Right lung (tissue), 2 donors: ENCODE measurements at regions not wholly inside any gene's neighbourhood (a gene's known extent, or its start where the extent isn't known, plus 50 kb on each side); places are given as distances from the start of the nearest gene placed in this dataset.

ENCODE experiments used
- DNase-seq, 2 donors: peaks; one replicate each; pipeline ENCODE4 v3.0.0-alpha.2; 2013

- DNase-seq, result no peak
Measured at GRCh38 chr6:66940003-66940402, 1233.0 kb upstream of the EYS start.

GRCh38 chr6:66937180-66937579 lies 1230.2 kb upstream of the EYS start:
- no peak for DNase-seq

DNA sequence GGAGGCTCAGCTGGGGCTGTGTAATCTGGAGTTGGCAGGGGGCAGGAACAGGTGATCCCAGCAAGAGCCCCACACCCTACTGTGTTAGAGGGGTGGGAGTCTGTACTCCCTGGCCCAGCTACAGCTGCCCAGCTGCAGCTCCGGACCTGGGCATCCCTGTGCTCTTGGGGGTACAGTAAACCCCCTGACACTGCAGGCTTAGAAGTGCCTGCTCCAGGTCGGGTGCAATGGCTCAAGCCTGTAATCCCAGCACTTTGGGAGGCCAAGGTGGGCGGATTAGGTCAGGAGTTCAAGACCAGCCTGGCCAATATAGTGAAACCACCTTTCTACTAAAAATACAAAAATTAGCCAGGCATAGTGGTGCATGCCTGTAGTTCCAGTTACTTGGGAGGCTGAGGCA lies 1228.6 kb upstream of the EYS start:
- no peak for DNase-seq

- DNase-seq, result no peak
Measured at GRCh38 chr6:66931787-66932186, 1224.8 kb upstream of the EYS start.

- no peak for DNase-seq
Measured at GRCh38 chr6:66930559-66931290, 1223.7 kb upstream of the EYS start.

DNA sequence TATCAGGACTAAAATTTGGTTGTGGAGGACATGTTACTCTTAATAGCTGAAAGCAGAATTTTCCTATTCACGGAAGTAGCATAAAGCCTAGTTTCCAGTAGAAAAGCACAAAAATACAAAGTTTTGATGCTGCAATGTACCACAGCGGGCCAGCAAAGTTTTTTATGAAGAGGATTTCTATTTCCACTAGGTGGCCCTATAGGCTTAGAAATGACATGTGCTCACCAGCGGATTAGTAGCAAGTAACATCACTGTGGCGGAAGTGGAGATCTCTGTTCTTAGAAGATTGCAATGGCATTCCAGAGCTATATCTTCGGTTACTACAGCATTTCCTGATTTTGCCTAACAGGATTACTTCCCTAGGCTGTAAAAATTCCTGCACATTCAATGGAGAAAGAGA lies 1219.0 kb upstream of the EYS start:
- DNase-seq, result no peak

GRCh38 chr6:66913657-66914056 lies 1206.6 kb upstream of the EYS start:
- DNase-seq, result no peak

DNA sequence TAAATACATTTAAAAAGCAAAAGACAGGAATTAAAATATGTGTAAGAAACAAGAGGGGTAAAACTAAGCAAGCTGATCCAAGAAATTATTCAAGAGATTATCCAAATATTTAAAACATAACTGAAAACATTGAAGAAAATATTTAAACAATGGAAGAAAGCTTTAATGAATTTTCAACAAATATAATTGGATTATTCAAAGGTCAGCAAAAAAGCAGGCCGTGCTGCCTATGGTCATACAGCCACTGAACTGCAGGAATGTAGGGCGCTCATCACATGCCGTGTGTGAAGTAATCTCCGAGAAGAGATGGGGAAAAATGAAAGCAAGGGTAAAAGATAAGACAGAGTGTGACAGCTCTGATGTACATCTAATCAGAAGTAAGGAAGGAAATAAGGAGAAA lies 1195.4 kb upstream of the EYS start:
- no peak for DNase-seq

DNA sequence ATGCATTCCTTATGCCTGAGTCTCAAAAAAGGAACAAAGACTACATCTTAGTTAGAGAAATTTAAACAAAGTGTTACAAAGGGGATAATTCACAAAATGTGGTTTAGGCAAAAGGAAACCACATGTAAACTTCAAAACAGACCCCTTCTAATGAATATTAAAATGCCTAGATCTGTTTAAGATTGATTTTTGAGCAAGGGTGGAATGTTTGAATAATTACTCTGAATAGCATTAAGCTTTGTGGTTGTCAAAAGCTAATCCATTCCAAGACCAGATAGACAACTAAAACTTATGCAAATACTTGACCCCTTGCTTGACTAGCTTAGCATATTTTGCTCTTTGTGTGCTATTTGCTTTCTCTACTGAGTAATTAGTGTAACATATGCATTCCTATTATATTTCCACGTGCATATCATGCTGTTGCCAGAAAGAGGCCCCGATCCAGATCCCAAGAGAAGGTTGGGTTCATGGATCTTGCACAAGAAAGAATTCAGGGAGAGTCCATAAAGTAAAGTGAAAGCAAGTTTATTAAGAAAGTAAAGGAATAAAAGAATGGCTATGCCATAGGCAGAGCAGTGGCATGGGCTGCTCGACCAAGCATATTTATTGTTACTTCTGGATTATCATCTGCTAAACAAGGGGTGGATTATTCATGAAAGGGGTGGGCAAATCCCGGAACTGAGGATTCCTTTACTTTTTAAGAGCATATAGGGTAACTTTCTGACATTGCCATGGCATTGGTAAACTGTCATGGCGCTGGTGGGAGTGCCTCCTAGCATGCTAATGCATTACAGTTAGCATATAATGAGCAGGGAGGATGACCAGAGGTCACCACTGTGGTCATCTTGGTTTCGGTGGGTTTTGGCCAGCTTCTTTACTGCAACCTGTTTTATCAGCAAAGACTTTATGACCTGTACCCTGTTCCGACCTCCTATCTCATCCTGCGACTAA lies 1193.4 kb upstream of the EYS start:
- no peak for DNase-seq

DNA sequence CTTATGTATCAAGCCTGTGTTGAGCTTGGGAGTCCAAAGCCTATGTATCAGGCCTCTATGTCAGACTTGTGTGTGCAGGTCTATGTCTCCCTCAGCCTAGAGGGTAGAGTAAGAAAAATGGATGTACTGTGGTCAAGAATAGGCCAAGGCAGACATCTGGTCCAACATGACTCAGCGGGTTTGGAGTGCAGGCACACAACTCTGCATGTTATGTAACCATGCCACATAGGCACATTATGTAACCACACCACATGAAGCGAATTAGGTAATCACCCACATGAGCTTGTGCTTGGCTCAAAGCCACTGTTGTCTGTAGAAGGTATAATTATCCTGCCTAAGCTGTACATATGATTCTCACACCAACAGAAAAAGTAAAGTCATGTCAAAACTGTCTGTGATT lies 1190.5 kb upstream of the EYS start:
- DNase-seq, result no peak

DNA sequence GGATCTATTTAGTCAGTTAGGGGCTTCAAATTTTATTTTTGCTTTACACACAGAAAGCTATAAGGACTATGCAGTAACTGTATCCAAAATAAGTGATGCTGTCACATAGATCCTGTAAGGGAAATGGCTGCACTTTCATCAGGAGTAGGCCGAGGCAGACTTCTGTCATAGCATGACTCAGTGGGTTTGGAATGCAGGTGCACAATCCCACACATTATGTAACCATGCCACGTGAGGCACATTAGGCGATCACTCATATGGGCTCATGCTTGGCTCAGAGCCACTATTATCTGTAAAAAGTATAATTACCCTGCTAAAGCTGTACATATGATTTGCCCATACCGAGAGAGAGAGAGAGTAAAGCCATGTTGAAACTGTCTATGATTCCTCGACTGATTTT lies 1189.4 kb upstream of the EYS start:
- no peak for DNase-seq

DNA sequence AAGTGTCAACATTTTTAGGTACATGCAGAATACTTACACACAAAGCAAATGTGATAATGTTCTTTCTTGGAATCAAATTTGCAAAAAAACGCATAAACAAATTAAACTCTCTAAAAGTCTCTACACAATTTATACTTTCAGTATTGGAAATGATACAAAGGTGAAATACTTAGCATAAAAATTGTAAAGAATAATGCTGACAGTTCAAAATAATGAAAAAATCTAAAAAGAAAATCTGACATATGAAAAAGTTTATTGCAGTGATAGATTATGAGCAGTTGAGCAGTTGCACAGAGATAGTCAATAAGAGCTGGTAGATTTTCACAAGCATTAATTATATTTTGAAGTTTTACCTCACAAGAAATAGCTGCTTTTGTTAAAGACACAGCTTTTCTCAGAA lies 1176.4 kb upstream of the EYS start:
- DNase-seq, result no peak

GRCh38 chr6:66866801-66867200 lies 1159.8 kb upstream of the EYS start:
- DNase-seq, result no peak

- DNase-seq, result no peak
Measured at GRCh38 chr6:66865771-66866170, 1158.7 kb upstream of the EYS start.

DNA sequence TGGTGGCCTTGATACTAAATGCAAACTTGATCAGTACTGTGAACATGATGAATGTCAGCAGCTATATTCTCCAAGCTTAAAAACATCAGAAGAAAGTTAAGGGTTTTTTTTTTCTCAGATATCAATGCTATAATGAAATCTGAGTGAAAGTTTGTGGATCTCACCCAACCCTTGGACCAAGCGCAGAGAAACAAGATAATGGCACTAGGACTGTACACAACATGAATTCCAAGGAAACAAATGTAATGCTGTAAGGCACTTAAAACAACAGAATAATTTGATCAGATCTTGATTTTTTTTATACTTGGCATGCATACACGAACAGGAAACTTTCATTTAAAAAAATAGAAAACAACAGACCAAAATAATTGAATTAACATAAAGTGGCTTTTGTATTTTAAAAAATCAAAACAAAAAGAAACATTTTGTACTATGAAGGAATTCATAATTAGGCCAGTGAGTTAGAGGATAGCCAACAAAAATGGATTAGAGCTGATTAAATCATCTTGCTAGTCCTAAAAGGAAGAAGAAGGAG lies 1154.0 kb upstream of the EYS start:
- no peak for DNase-seq

DNA sequence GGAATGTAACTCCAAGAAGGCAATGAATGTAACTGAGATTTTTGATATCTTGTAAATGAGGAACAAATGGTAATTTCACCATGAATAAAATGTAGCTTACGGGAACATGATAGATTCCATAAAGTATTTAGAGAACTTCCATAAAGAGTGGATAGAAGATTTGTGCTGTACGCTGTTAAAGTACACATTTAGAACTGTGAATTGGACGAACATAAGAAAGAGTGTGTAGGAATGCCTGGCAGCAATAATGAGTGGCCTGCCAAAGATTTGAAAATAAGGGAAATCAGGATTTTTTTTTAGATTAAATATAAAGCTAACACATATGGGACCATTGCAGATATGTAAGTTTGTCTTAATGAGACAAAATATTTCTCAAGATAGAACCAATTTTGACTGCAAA lies 1153.3 kb upstream of the EYS start:
- no peak for DNase-seq

- DNase-seq, result no peak
Measured at GRCh38 chr6:66858196-66858595, 1151.2 kb upstream of the EYS start.

DNA sequence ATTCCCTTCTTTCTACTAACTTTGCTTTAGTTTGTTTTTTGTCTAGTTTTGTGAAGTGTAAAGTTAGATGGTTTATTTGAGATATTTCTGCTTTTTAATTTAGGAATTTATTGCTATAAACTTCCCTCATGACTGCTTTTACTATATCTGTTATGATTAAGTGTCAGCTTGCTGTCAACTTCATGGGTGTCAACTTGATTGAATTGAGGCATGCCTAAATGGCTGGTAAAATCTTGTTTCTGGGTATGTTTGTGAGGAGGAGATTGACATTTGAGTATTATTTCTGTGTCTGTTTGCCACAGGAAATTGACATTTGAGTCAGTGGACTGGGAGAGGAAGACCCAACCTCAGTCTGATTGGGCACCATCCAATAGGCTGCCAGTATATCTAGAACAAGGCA lies 1147.0 kb upstream of the EYS start:
- DNase-seq, result no peak

DNA sequence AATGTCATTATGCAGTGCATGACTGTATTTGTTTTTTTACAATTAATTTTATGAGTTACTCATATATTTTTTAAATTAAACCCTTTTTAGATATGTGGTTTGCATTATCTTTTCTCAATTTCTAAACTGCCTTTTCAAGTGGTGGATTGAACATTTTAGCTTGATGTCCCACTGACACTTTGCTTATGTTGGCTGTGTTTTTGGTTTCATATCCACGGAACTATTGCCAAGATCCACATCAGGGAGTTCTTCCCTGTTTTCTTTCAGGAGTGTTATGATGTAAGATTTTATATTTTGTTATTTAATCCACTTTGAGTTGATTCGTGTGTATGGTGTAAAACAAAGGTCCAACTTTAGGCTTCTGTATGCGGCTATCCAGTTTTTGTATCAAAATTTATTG lies 1144.9 kb upstream of the EYS start:
- no peak for DNase-seq

GRCh38 chr6:66849843-66850242 lies 1142.8 kb upstream of the EYS start:
- no peak for DNase-seq

DNA sequence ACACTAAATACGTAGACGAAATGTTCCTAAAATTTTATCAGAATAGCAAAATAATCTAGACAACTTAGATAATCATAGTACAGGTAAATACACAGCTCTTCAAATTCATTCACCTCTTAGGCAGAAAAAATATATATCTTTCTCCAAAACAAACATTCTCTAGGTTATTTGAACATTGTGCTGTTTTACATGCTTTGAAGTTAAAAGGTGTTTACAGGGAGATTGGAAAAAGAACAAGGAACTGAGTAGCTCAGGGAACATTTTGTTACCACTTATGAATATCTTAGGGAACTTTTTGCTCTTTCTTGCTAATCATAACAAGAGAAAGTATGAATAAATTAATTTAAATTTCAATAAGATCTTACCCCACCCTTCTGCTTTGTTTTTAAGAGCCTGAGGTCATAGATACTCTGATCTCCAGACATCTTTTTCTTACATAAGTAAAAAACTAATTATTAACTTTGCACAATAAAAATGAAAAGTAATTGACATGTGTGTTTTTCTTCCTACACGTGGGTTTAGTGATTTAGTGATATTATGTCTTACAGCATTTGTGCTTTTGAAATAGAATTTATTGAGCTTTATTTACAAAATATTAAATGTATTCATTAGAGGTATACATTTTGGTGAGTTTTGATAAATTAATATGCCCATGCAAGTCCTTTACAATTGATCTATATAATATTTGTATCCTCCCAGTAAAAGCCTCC lies 1141.4 kb upstream of the EYS start:
- no peak for DNase-seq

- no peak for DNase-seq
Measured at GRCh38 chr6:66838764-66839163, 1131.7 kb upstream of the EYS start.
